Activated naive CD8-positive, alpha-beta T cell (primary cell): ENCODE measurements at regions not wholly inside any gene's neighbourhood (a gene's known extent, or its start where the extent isn't known, plus 50 kb on each side); places are given as distances from the start of the nearest gene placed in this dataset.
"Not testable (repeated sequence)": the region's sequence is repeated elsewhere in the genome, so short reads cannot be mapped to it uniquely, and the experiment has no call there.

Experiments used
- H3K27ac Mint-ChIP-seq: one replicate; pipeline ENCODE4 v1.8.0; 2021; ENCODE audit warnings: mixed read lengths
- H3K27me3 Mint-ChIP-seq: one replicate; pipeline ENCODE4 v1.8.0; 2021; ENCODE audit warnings: mixed read lengths
- H3K36me3 Mint-ChIP-seq: one replicate; pipeline ENCODE4 v1.8.0; 2021; ENCODE audit warnings: mixed read lengths
- H3K4me1 Mint-ChIP-seq: one replicate; pipeline ENCODE4 v1.8.0; 2021; ENCODE audit warnings: low read depth, mixed read lengths
- H3K4me3 Mint-ChIP-seq: one replicate; pipeline ENCODE4 v1.8.0; 2021; ENCODE audit warnings: mild to moderate bottlenecking, mixed read lengths
- H3K9me3 Mint-ChIP-seq: one replicate; pipeline ENCODE4 v1.8.0; 2021; ENCODE audit warnings: low read depth, mixed read lengths

DNA sequence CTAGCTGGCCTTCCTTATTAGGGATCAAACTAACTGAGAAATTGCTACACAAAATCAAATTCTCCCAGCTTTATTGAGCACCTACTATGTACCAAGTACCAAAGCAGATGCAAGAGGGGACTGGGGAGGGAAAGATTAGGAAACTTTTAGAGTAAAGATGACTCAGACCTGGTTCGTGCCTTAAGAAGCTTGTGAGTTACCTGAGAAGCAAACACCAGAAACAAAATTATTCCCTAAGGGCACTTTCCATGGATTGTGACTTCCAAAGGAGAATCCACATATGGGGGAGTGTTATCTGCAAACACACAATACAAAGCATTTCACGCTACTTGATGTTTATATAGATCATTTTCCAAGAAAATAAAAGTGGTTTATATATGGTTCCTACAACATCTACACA is 326.9 kb upstream of the HNRNPA3 start:
- Mint-ChIP-seq H3K9me3 (no peaks in the 10 kb centered on the region), H3K4me1 (no peaks in the 10 kb centered on the region), H3K27ac (no peak overlapping the region), H3K27me3 (no peaks in the 10 kb centered on the region), H3K36me3 (no peaks in the 10 kb centered on the region), H3K4me3 (no peak overlapping the region)

- Mint-ChIP-seq H3K36me3 (no peaks in the 10 kb centered on the region), H3K27ac (no peak overlapping the region), H3K9me3 (peaks cover 3% of the 10 kb centered on the region), H3K4me1 (no peaks in the 10 kb centered on the region), H3K27me3 (no peaks in the 10 kb centered on the region), H3K4me3 (no peak overlapping the region)
These were observed 321.5 kb upstream of the HNRNPA3 start for GRCh38 chr2:176891105-176891504.

- no peaks in the 10 kb centered on the region for H3K27me3 Mint-ChIP-seq
These were observed 320.7 kb upstream of the HNRNPA3 start for GRCh38 chr2:176891857-176892256.

GRCh38 chr2:176892676-176893226 is 319.8 kb upstream of the HNRNPA3 start:
- Mint-ChIP-seq H3K27ac (no peak overlapping the region), H3K36me3 (no peaks in the 10 kb centered on the region), H3K4me3 (no peak overlapping the region), H3K4me1 (peaks cover 2% of the 10 kb centered on the region), H3K9me3 (peaks cover 3% of the 10 kb centered on the region), H3K27me3 (no peaks in the 10 kb centered on the region)

More at GRCh38 chr2:176891857-176892256, 320.7 kb upstream of the HNRNPA3 start:
- Mint-ChIP-seq H3K4me1 (no peaks in the 10 kb centered on the region), H3K36me3 (no peaks in the 10 kb centered on the region), H3K27ac (no peak overlapping the region), H3K9me3 (peaks cover 3% of the 10 kb centered on the region), H3K4me3 (no peak overlapping the region)

- Mint-ChIP-seq H3K4me1 (peaks cover 2% of the 10 kb centered on the region), H3K27me3 (no peaks in the 10 kb centered on the region), H3K36me3 (no peaks in the 10 kb centered on the region), H3K4me3 (no peak overlapping the region), H3K9me3 (peaks cover 3% of the 10 kb centered on the region), H3K27ac (no peak overlapping the region)
These were observed 317.4 kb upstream of the HNRNPA3 start for GRCh38 chr2:176895158-176895557.

DNA sequence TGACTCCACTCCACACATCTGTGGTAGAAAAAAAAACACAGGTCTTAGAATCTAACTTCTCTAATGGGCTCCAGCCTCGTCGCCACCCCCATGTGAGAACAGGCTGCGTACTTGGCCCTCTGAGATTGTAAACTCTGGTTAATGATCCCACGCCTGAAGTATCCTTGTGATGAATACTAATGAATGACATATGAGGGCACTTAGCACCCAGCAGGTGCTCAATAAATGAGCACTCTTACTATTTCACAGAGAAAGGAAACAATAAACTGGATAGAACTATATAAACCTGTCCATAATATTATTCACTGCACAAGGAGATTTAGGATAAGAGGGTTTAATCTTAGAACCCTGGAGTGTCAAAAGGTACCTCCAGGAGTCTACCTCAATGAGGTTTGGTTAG is 310.1 kb upstream of the HNRNPA3 start:
- Mint-ChIP-seq H3K27ac (no peak overlapping the region), H3K36me3 (peaks cover 5% of the 10 kb centered on the region), H3K4me1 (no peaks in the 10 kb centered on the region), H3K9me3 (peaks cover 4% of the 10 kb centered on the region), H3K4me3 (no peak overlapping the region), H3K27me3 (no peaks in the 10 kb centered on the region)

- H3K4me1 Mint-ChIP-seq, H3K9me3 Mint-ChIP-seq, H3K27ac Mint-ChIP-seq, H3K36me3 Mint-ChIP-seq, H3K27me3 Mint-ChIP-seq, H3K4me3 Mint-ChIP-seq: not testable (repeated sequence)
These were observed 308.5 kb upstream of the HNRNPA3 start for GRCh38 chr2:176904053-176904452.

- no peak overlapping the region for H3K4me3 Mint-ChIP-seq
- no peak overlapping the region for H3K27ac Mint-ChIP-seq
- H3K27me3 Mint-ChIP-seq = no peaks in the 10 kb centered on the region
- H3K36me3 Mint-ChIP-seq = peaks cover 5% of the 10 kb centered on the region
- peaks cover 4% of the 10 kb centered on the region for H3K9me3 Mint-ChIP-seq
- peaks cover 6% of the 10 kb centered on the region for H3K4me1 Mint-ChIP-seq
These were observed 305.3 kb upstream of the HNRNPA3 start for GRCh38 chr2:176907341-176907740.

DNA sequence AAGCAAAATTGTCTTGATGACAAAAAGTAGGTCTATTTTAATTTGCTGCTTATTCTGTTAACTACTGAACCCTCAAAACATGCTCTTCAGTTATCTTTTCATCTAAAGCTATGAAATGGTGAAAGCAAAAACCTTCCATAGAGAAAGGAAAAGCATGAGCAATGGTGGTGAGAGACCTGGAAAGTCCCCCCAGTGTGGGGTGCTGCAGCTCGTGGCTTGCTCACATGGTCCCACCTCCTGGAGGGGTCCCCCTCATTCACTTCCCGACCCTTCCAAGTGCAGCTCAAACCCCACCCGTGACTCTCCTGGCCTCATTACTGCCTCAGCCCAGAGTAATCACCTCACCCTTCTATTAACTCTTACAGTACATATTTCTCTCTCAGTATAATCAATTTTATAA is 301.8 kb upstream of the HNRNPA3 start:
- no peaks in the 10 kb centered on the region for H3K9me3 Mint-ChIP-seq
- H3K4me3 Mint-ChIP-seq = no peak overlapping the region
- no peaks in the 10 kb centered on the region for H3K27me3 Mint-ChIP-seq
- H3K4me1 Mint-ChIP-seq = peaks cover 6% of the 10 kb centered on the region
- peak overlapping the region; percentile 29 for H3K27ac Mint-ChIP-seq
- no peaks in the 10 kb centered on the region for H3K36me3 Mint-ChIP-seq

GRCh38 chr2:176913955-176914354 is 298.6 kb upstream of the HNRNPA3 start:
- Mint-ChIP-seq H3K27me3 (no peaks in the 10 kb centered on the region), H3K36me3 (no peaks in the 10 kb centered on the region), H3K4me1 (peaks cover 6% of the 10 kb centered on the region), H3K27ac (no peak overlapping the region), H3K9me3 (no peaks in the 10 kb centered on the region), H3K4me3 (no peak overlapping the region)

DNA sequence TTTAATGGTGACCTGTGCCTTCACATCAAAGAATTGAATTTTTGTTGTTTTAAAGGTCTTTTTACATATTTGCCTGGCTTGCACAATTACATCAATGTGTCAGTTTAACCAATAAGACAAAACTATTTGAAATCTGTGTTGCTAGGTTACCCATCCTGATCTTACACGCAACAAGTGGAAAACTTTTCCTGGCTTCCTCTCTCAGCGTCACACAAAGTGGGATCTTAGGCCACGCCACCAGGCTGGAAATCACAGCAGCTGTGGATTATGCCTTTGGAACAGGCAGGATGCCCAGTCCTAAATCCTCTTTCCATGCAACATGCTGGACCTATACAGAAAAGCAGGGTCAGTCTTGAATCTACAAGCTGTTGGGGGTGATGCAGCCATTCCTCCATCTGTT is 298.2 kb upstream of the HNRNPA3 start:
- Mint-ChIP-seq H3K36me3 (no peaks in the 10 kb centered on the region), H3K4me1 (peaks cover 6% of the 10 kb centered on the region), H3K4me3 (no peak overlapping the region), H3K9me3 (no peaks in the 10 kb centered on the region), H3K27me3 (no peaks in the 10 kb centered on the region), H3K27ac (no peak overlapping the region)

DNA sequence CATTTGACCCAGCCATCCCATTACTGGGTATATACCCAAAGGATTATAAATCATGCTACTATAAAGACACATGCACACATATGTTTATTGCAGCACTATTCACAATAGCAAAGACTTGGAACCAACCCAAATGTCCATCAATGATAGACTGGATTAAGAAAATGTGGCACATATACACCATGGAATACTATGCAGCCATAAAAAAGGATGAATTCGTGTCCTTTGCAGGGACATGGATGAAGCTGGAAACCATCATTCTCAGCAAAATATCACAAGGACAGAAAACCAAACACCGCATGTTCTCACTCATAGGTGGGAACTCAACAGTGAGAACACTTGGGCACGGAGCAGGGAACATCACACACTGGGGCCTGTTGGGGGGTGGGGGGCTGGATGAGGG is 290.0 kb upstream of the HNRNPA3 start:
- H3K36me3 Mint-ChIP-seq, H3K27ac Mint-ChIP-seq, H3K4me1 Mint-ChIP-seq, H3K9me3 Mint-ChIP-seq, H3K27me3 Mint-ChIP-seq, H3K4me3 Mint-ChIP-seq: not testable (repeated sequence)

DNA sequence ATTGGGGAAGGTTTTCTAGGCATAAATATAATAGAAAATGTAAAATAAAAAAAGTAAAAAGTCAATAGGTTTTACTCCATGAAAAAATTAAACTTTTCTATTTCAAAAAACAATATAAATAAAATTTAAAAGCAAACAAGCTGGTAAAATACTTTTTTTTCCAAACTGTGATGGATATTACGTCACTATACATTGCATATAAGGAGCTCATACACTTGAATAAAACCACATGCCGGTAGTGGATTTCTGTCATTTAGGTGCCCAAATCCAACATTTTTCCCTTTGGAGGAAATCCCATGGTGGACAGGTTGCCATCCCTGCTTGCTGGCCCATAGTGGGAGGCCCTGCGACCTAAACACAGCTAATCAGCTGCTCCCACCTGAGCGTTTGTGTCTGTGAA is 289.4 kb upstream of the HNRNPA3 start:
- H3K4me1 Mint-ChIP-seq = no peaks in the 10 kb centered on the region
- no peaks in the 10 kb centered on the region for H3K36me3 Mint-ChIP-seq
- H3K9me3 Mint-ChIP-seq = peaks cover 3% of the 10 kb centered on the region
- H3K27ac Mint-ChIP-seq = no peak overlapping the region
- no peak overlapping the region for H3K4me3 Mint-ChIP-seq
- no peaks in the 10 kb centered on the region for H3K27me3 Mint-ChIP-seq

DNA sequence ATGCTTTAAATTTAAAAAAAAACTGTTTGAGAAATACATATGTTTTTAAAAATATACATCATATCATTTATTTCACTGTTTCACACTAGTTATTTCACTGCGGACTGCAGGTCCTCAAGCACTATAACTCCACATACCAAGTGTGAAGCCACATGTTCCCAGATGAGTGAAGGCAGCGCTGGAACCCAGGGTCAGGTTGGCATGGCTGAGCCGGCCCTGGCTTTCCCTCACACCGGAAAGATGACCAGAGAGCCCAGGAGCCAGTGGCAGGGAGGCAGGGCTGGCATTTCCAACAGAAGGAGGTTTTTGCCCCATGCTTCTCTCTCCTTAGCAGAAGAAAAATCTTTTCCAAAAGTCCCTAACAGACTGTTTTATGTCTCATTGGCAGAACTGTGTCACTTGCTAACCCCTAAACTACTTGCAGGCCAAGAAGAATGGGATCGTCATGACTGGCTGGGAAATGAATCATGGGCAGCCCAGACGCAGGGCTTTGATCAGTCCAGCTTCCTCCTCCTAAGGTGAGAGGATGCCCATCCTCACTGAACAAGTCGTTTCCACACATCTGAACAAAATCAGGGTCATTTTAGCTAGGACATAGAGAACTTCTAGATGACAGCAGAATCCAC is 287.6 kb upstream of the HNRNPA3 start:
- Mint-ChIP-seq H3K9me3 (peaks cover 3% of the 10 kb centered on the region), H3K4me1 (no peaks in the 10 kb centered on the region), H3K36me3 (no peaks in the 10 kb centered on the region), H3K27me3 (no peaks in the 10 kb centered on the region), H3K27ac (no peak overlapping the region), H3K4me3 (no peak overlapping the region)

DNA sequence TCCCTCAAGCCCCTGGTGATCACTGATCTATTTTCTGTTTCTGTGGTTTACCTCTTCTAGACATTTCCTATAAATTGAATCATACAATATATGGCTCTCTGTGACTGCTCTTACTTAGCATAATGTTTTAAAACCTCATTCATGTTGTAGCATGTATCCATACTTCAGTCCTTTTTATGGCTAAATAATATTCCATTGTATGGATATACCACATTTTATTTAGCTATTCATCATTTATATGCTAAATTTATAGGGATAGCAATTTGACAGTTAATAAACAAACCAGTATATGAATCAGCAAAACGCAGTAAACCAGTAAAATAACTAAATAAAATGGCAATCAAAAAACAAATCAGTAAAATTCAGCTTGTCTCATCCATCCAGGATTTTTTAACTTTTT is 286.1 kb upstream of the HNRNPA3 start:
- H3K36me3 Mint-ChIP-seq = no peaks in the 10 kb centered on the region
- H3K4me1 Mint-ChIP-seq = peaks cover 5% of the 10 kb centered on the region
- no peak overlapping the region for H3K27ac Mint-ChIP-seq
- no peak overlapping the region for H3K4me3 Mint-ChIP-seq
- peaks cover 3% of the 10 kb centered on the region for H3K9me3 Mint-ChIP-seq
- no peaks in the 10 kb centered on the region for H3K27me3 Mint-ChIP-seq

- not testable (repeated sequence) for H3K9me3 Mint-ChIP-seq, H3K27me3 Mint-ChIP-seq, H3K4me3 Mint-ChIP-seq, H3K27ac Mint-ChIP-seq, H3K36me3 Mint-ChIP-seq
- H3K4me1 Mint-ChIP-seq = peaks cover 15% of the 10 kb centered on the region
These were observed 283.2 kb upstream of the HNRNPA3 start for GRCh38 chr2:176929387-176929786.
